ENCODE measurements at regions not wholly inside any gene's neighbourhood (a gene's known extent, or its start where the extent isn't known, plus 50 kb on each side); places are given as distances from the start of the nearest gene placed in this dataset.

GRCh38 chr3:159796744-159797143 lies 191.9 kb upstream of the IL12A start:
- DNase-seq (ENCODE audit: low spot score), result no peak
- Histone ChIP-seq H3K27ac (peak overlapping the region; percentile 80 to 87), H3K4me3 (no peak overlapping the region)
- TF ChIP-seq CTCF (IDR thresholded peaks at IDR 0.05), result no peak

- no peak for DNase-seq (ENCODE audit: low spot score)
- no peak for TF ChIP-seq CTCF (IDR thresholded peaks at IDR 0.05)
- no peak overlapping the region for H3K4me3 ChIP-seq
- H3K27ac ChIP-seq, result peak overlapping the region; percentile 80 to 87
These were observed 190.9 kb upstream of the IL12A start for GRCh38 chr3:159797771-159798170.

GRCh38 chr3:159798951-159799350 lies 189.7 kb upstream of the IL12A start:
- TF ChIP-seq CTCF (IDR thresholded peaks at IDR 0.05), result no peak
- DNase-seq (ENCODE audit: low spot score), result no peak
- H3K4me3 ChIP-seq, result no peak overlapping the region
- peak overlapping the region; percentile 76 to 80 for H3K27ac ChIP-seq

GRCh38 chr3:159800434-159801155 lies 188.0 kb upstream of the IL12A start:
- Histone ChIP-seq H3K27ac (peak overlapping the region; percentile 22 to 76), H3K4me3 (no peak overlapping the region)
- TF ChIP-seq CTCF (IDR thresholded peaks at IDR 0.05), result no peak
- DNase-seq (ENCODE audit: low spot score), result no peak

GRCh38 chr3:159802864-159803263 lies 185.8 kb upstream of the IL12A start:
- Histone ChIP-seq H3K27ac (no peak overlapping the region), H3K4me3 (no peak overlapping the region)
- DNase-seq (ENCODE audit: low spot score), result no peak
- no peak for TF ChIP-seq CTCF (IDR thresholded peaks at IDR 0.05)

GRCh38 chr3:159803459-159803858 lies 185.2 kb upstream of the IL12A start:
- DNase-seq (ENCODE audit: low spot score), result no peak
- no peak overlapping the region for H3K27ac ChIP-seq
- TF ChIP-seq CTCF (IDR thresholded peaks at IDR 0.05), result no peak
- H3K4me3 ChIP-seq, result no peak overlapping the region

GRCh38 chr3:159804726-159805410 lies 183.8 kb upstream of the IL12A start:
- peak; percentile 79 for DNase-seq (ENCODE audit: low spot score)
- H3K4me3 ChIP-seq, result peak overlapping the region; percentile 25
- TF ChIP-seq CTCF (IDR thresholded peaks at IDR 0.05), result peak; percentile 87
- H3K27ac ChIP-seq, result peak overlapping the region; percentile 44 to 69

Data from coronary artery (tissue), 2 donors.